Panc1 (cell line): ENCODE measurements at regions not wholly inside any gene's neighbourhood (a gene's known extent, or its start where the extent isn't known, plus 50 kb on each side); places are given as distances from the start of the nearest gene placed in this dataset.

ENCODE experiments used
- ATAC-seq: fragments of 200-7000 bp; cut with Tn5 transposase; 2 replicates; pipeline ENCODE4 v1.9.1; 2020; ENCODE audit warnings: mild to moderate bottlenecking, moderate library complexity
- BruUV-seq: library from RNA; stranded (reverse); fragments of 400-500 nt; replicated peaks from 2 replicates; lab custom pipeline; 2021; lab: Mats Ljungman, UMichigan
- CTCF ChIA-PET: fragments of 300-600 bp; sonication (Branson Sonifier 250); formaldehyde crosslinking; loops from one replicate; lab custom pipeline; 2022; ENCODE audit warnings: antibody characterized with exemption; lab: Charles Lee
- POLR2A ChIA-PET: fragments of 300-600 bp; sonication (Branson Sonifier 250); formaldehyde crosslinking; loops from one replicate; lab custom pipeline; 2022; ENCODE audit warnings: antibody characterized with exemption; lab: Charles Lee
- DNase-seq: peaks from one replicate; pipeline ENCODE4 v3.0.0-alpha.2; 2010; ENCODE audit warnings: low read depth, low spot score
- H3K27ac ChIP-seq: 2 replicates; pipeline ENCODE4 v1.5.1; 2011; ENCODE audit warnings: mild to moderate bottlenecking, low read length, inconsistent platforms
- H3K27me3 ChIP-seq: fragments of 200-500 bp; sonication (Bioruptor generic); 2 replicates; pipeline ENCODE4 v1.6.0; 2014; ENCODE audit warnings: low read length, inconsistent platforms; ENCODE audit not compliant: control insufficient read depth, insufficient read depth
- H3K36me3 ChIP-seq: fragments of 200-500 bp; sonication (Bioruptor generic); 2 replicates; pipeline ENCODE4 v1.5.1; 2014; ENCODE audit warnings: inconsistent platforms, mild to moderate bottlenecking, low read length, moderate library complexity; ENCODE audit not compliant: control insufficient read depth, insufficient read depth
- H3K4me1 ChIP-seq: 2 replicates; pipeline ENCODE4 v1.5.1; 2011; ENCODE audit warnings: inconsistent platforms, mild to moderate bottlenecking, low read length, moderate library complexity; ENCODE audit not compliant: control insufficient read depth, insufficient read depth
- H3K4me3 ChIP-seq, 2 experiments: 2 replicates each; pipeline ENCODE4 v1.5.1; 2011 to 2012; ENCODE audit warnings: low read depth in 2 of 2, low read length in 2 of 2, mild to moderate bottlenecking in 2 of 2, inconsistent platforms in 1 of 2, moderate library complexity in 1 of 2
- H3K9me3 ChIP-seq: fragments of 200-500 bp; sonication (Bioruptor generic); 2 replicates; pipeline ENCODE4 v1.5.1; 2014; ENCODE audit warnings: low read depth, mild to moderate bottlenecking, inconsistent platforms, low read length, moderate library complexity; ENCODE audit not compliant: control insufficient read depth, insufficient read depth
- CTCF ChIP-seq: fragments of 450-650 bp; IDR thresholded peaks from 2 replicates; pipeline ENCODE4 v1.5.1; 2017; ENCODE audit warnings: mild to moderate bottlenecking
- POLR2AphosphoS5 ChIP-seq: IDR thresholded peaks from 2 replicates; pipeline ENCODE4 v1.6.1; 2012; ENCODE audit warnings: mild to moderate bottlenecking, low read depth, low read length, moderate library complexity
- REST ChIP-seq, 2 experiments: IDR thresholded peaks; 2 replicates each; pipeline ENCODE4 v1.6.1; 2011 to 2012; ENCODE audit warnings: low read depth in 2 of 2, control low read depth in 1 of 2, low read length in 1 of 2, mild to moderate bottlenecking in 1 of 2, moderate library complexity in 1 of 2; ENCODE audit not compliant: insufficient read depth in 1 of 2
- SIN3A ChIP-seq: IDR thresholded peaks from 2 replicates; pipeline ENCODE4 v1.6.1; 2012; ENCODE audit warnings: low read depth, mild to moderate bottlenecking, low read length, moderate library complexity, borderline replicate concordance; ENCODE audit not compliant: insufficient read depth
- TCF7L2 ChIP-seq: IDR thresholded peaks from 2 replicates; pipeline ENCODE4 v1.6.1; 2011; ENCODE audit warnings: mild to moderate bottlenecking, low read depth, low read length, inconsistent platforms
- in situ Hi-C: cut with HindIII; loops from 2 replicates; pipeline ENCODE4 v1.10.0; 2016; ENCODE audit warnings: low sequenced_read_pairs, low pct_unique_long_range_greater_than_20kb
- intact Hi-C: fragments of 100-400 bp; cut with micrococcal nuclease; formaldehyde crosslinking; loops from one replicate; pipeline ENCODE4 v1.10.0; 2022; ENCODE audit not compliant: unreplicated experiment

DNA sequence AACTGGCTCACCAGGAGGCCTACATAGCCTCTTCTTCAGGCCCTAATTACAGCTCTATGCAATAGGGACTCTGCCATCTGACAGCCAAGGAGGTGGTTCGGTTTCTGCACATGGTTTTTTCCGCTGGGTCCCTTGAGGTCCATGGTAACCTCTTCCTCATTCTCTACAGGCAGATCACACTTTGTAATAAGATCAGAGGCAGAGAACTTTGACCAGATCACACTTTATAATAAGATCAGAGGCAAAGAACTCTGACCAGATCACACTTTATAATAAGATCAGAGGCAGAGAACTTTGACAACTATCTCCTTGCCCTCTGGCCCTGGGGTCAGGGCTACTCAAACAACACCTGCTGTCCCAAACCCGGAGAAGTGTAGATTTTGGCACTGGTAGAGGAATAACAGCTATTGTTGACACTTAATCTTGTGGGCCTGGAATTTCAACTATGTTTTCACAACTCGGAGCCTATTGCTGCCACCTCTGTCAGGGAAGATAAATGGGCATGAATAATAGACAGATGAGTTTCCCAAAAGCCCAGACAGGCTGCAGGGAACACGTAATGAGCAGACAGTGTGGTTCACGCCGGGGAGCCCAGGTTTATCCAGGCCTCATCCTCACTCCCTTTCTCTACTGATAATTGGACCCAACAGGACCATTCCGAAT lies 246.1 kb downstream of the UQCRFS1 start:
- in situ Hi-C loops (no loop called here), intact Hi-C loops (no loop called here)
- BruUV-seq = no TSS peak
- Histone ChIP-seq H3K4me3 (no peak overlapping the region), H3K36me3 (no peaks in the 10 kb centered on the region), H3K4me1 (no peaks in the 10 kb centered on the region), H3K27ac (no peak overlapping the region), H3K9me3 (no peaks in the 10 kb centered on the region), H3K27me3 (no peaks in the 10 kb centered on the region)
- ChIA-PET POLR2A (interaction anchor here (0.6 kb wide), 1 partner anchor 1015 kb away, joined by 3 read pairs; no protein-coding TSS in a partner anchor), CTCF (no interaction called here)
- no peak for TF ChIP-seq POLR2AphosphoS5
- DNase-seq (no peak), ATAC-seq (no peak)

GRCh38 chr19:28964500-28964899 lies 248.5 kb downstream of the UQCRFS1 start:
- ChIA-PET POLR2A (no interaction called here), CTCF (no interaction called here)
- Histone ChIP-seq H3K4me3 (no peak overlapping the region), H3K27ac (no peak overlapping the region), H3K27me3 (no peaks in the 10 kb centered on the region), H3K4me1 (no peaks in the 10 kb centered on the region), H3K9me3 (no peaks in the 10 kb centered on the region), H3K36me3 (no peaks in the 10 kb centered on the region)
- in situ Hi-C loops = no loop called here
- no peak for TF ChIP-seq SIN3A
- no peak for TF ChIP-seq TCF7L2
- no peak for TF ChIP-seq REST (IDR thresholded peaks at IDR 0.05; ENCODE audit: insufficient read depth in 1 of 2, low read depth in 2 of 2, low read length in 1 of 2)
- no peak for TF ChIP-seq POLR2AphosphoS5
- no peak for TF ChIP-seq CTCF
- intact Hi-C loops = no loop called here
- ATAC-seq (no peak), DNase-seq (no peak)
- no TSS peak for BruUV-seq

DNA sequence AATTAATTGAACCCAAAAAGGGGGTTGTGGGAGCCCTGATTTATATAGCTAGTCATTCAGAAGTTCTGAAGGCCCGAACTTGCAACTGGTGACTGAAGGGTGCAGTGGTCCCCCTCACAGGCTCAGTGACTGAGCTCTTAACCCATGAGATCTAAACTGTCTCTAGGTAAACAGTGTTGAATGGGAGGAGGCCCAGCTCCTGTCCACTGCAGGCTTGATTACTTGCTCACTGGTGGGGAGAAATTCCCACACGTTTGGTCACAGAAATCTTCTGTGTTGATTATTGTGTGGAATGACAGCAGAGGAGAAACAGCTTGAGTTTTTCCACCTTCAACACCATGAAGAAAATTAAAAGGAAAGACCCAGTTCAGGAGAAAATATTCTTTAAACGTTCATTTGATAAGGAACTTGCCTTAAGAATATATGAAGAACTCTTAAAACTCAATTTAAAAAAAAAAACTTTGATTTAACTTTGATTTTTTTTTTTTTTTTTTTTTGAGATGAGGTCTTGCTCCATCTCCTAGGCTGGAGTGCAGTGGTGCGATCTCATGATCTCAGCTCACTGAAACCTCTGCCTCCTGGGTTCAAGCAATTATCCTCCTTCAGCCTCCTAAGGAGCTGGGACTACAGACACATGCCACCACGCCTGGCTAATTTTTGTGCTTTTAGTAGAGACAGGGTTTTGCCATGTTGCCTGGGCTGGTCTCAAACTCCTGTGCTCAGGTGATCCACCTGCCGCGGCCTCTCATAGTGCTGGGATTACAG lies 249.3 kb downstream of the UQCRFS1 start:
- TF ChIP-seq CTCF = no peak
- no peak for TF ChIP-seq SIN3A
- no peak for TF ChIP-seq REST (IDR thresholded peaks at IDR 0.05; ENCODE audit: insufficient read depth in 1 of 2, low read depth in 2 of 2, low read length in 1 of 2)
- TF ChIP-seq POLR2AphosphoS5 = no peak
- no peak for TF ChIP-seq TCF7L2
- intact Hi-C loops (no loop called here), in situ Hi-C loops (no loop called here)
- ChIA-PET POLR2A (interaction anchor here (0.6 kb wide), 2 partner anchors 246 to 568 kb away, joined by 3 to 7 read pairs; no protein-coding TSS in a partner anchor), CTCF (no interaction called here)
- Histone ChIP-seq H3K27me3 (no peaks in the 10 kb centered on the region), H3K4me1 (no peaks in the 10 kb centered on the region), H3K4me3 (no peak overlapping the region), H3K36me3 (no peaks in the 10 kb centered on the region), H3K27ac (no peak overlapping the region), H3K9me3 (no peaks in the 10 kb centered on the region)
- no TSS peak for BruUV-seq
- DNase-seq (no peak), ATAC-seq (no peak)
